Neural progenitor cell (in vitro differentiated cells): ENCODE measurements at regions not wholly inside any gene's neighbourhood (a gene's known extent, or its start where the extent isn't known, plus 50 kb on each side); places are given as distances from the start of the nearest gene placed in this dataset.

ENCODE experiments used
- DNase-seq: peaks from one replicate; pipeline ENCODE4 v3.0.0-alpha.2; 2016; ENCODE audit warnings: low spot score
- H2AFZ ChIP-seq: fragments of 200-600 bp; sonication (generic); replicated peaks from 2 replicates; pipeline ENCODE4 v1.6.1; 2016; ENCODE audit warnings: antibody characterized with exemption
- H3F3A ChIP-seq: fragments of 200-600 bp; sonication (generic); 2 replicates; pipeline ENCODE4 v1.6.1; 2016; ENCODE audit warnings: antibody characterized with exemption, low read depth
- H3K27ac ChIP-seq: fragments of 200-600 bp; sonication (generic); 2 replicates; pipeline ENCODE4 v1.5.1; 2016; ENCODE audit warnings: mild to moderate bottlenecking
- H3K27me3 ChIP-seq: fragments of 200-600 bp; sonication (generic); 2 replicates; pipeline ENCODE4 v1.6.1; 2016; ENCODE audit warnings: mild to moderate bottlenecking, moderate library complexity
- H3K36me3 ChIP-seq: fragments of 200-600 bp; sonication (generic); 2 replicates; pipeline ENCODE4 v1.5.1; 2016
- H3K4me1 ChIP-seq: fragments of 200-600 bp; sonication (generic); 2 replicates; pipeline ENCODE4 v1.6.1; 2016; ENCODE audit warnings: mixed run types
- H3K4me2 ChIP-seq: fragments of 200-600 bp; sonication (generic); 2 replicates; pipeline ENCODE4 v1.6.1; 2016
- H3K4me3 ChIP-seq: fragments of 200-600 bp; sonication (generic); 2 replicates; pipeline ENCODE4 v1.5.1; 2016
- H3K79me2 ChIP-seq: fragments of 200-600 bp; sonication (generic); 2 replicates; pipeline ENCODE4 v1.6.1; 2016; ENCODE audit warnings: low read depth
- H3K9ac ChIP-seq: fragments of 200-600 bp; sonication (generic); 2 replicates; pipeline ENCODE4 v1.6.1; 2016
- H3K9me3 ChIP-seq: fragments of 200-600 bp; sonication (generic); 2 replicates; pipeline ENCODE4 v1.5.1; 2016; ENCODE audit warnings: low read depth
- H4K20me1 ChIP-seq: fragments of 200-600 bp; sonication (generic); 2 replicates; pipeline ENCODE4 v1.6.1; 2016; ENCODE audit warnings: low read depth
- H3K27ac Mint-ChIP-seq: 3 replicates; pipeline ENCODE4 v1.8.0; 2021; ENCODE audit warnings: mixed read lengths
- H3K27me3 Mint-ChIP-seq: 2 replicates; pipeline ENCODE4 v1.8.0; 2022; ENCODE audit warnings: low read depth, mild to moderate bottlenecking, inconsistent platforms, moderate library complexity, mixed read lengths; ENCODE audit not compliant: insufficient read depth
- H3K36me3 Mint-ChIP-seq: 3 replicates; pipeline ENCODE4 v1.8.0; 2021; ENCODE audit warnings: mixed read lengths
- H3K4me1 Mint-ChIP-seq: 3 replicates; pipeline ENCODE4 v1.8.0; 2021; ENCODE audit warnings: mixed read lengths
- H3K4me3 Mint-ChIP-seq: 3 replicates; pipeline ENCODE4 v1.8.0; 2021; ENCODE audit warnings: mild to moderate bottlenecking, moderate library complexity, mixed read lengths
- H3K9me3 Mint-ChIP-seq: 3 replicates; pipeline ENCODE4 v1.8.0; 2020; ENCODE audit warnings: mixed read lengths
- CTCF ChIP-seq: fragments of 200-600 bp; sonication (generic); IDR thresholded peaks from 2 replicates; pipeline ENCODE4 v1.5.1; 2017; ENCODE audit warnings: antibody characterized with exemption, mild to moderate bottlenecking
- EZH2 ChIP-seq: fragments of 200-600 bp; sonication (generic); IDR thresholded peaks from 2 replicates; pipeline ENCODE4 v1.6.1; 2017; ENCODE audit warnings: antibody characterized with exemption, mild to moderate bottlenecking, moderate library complexity
- EZH2phosphoT487 ChIP-seq: fragments of 200-600 bp; sonication (generic); IDR thresholded peaks from 2 replicates; pipeline ENCODE4 v1.6.1; 2017; ENCODE audit warnings: antibody characterized with exemption

GRCh38 chr3:178916223-178916622 is 155.4 kb downstream of the ZMAT3 start:
- no peaks in the 10 kb centered on the region for H3K36me3 Mint-ChIP-seq
- peaks cover 19% of the 10 kb centered on the region for H3K9me3 Mint-ChIP-seq
- no peak for TF ChIP-seq EZH2
- TF ChIP-seq EZH2phosphoT487: no peak
- no peak for TF ChIP-seq CTCF

GRCh38 chr3:178915365-178915764 is 156.2 kb downstream of the ZMAT3 start:
- no peaks in the 10 kb centered on the region for H3K36me3 ChIP-seq
- TF ChIP-seq EZH2phosphoT487 (no peak), EZH2 (no peak), CTCF (no peak)
- peaks cover 19% of the 10 kb centered on the region for H3K9me3 Mint-ChIP-seq
- H2AFZ ChIP-seq: no peak overlapping the region
- H4K20me1 ChIP-seq: no peaks in the 10 kb centered on the region
- no peaks in the 10 kb centered on the region for H3K27me3 Mint-ChIP-seq
- H3K36me3 Mint-ChIP-seq: no peaks in the 10 kb centered on the region
- no peaks in the 10 kb centered on the region for H3K79me2 ChIP-seq
- H3K9me3 ChIP-seq: no peaks in the 10 kb centered on the region
- no peak overlapping the region for H3K4me2 ChIP-seq
- no peak overlapping the region for H3K4me3 ChIP-seq
- no peak overlapping the region for H3K27ac Mint-ChIP-seq
- no peaks in the 10 kb centered on the region for H3K4me1 Mint-ChIP-seq
- no peak overlapping the region for H3K9ac ChIP-seq
- no peak overlapping the region for H3K27ac ChIP-seq
- H3F3A ChIP-seq: no peaks in the 10 kb centered on the region
- no peak overlapping the region for H3K4me3 Mint-ChIP-seq
- peaks cover 5% of the 10 kb centered on the region for H3K4me1 ChIP-seq
- no peak for DNase-seq
- H3K27me3 ChIP-seq: no peaks in the 10 kb centered on the region

More at GRCh38 chr3:178916223-178916622, 155.4 kb downstream of the ZMAT3 start:
- no peaks in the 10 kb centered on the region for H4K20me1 ChIP-seq
- no peaks in the 10 kb centered on the region for H3K36me3 ChIP-seq
- H3K27ac ChIP-seq: no peak overlapping the region
- no peak overlapping the region for H2AFZ ChIP-seq
- no peak overlapping the region for H3K9ac ChIP-seq
- Mint-ChIP-seq H3K27ac (no peak overlapping the region), H3K4me3 (no peak overlapping the region), H3K27me3 (no peaks in the 10 kb centered on the region), H3K4me1 (no peaks in the 10 kb centered on the region)
- no peaks in the 10 kb centered on the region for H3K79me2 ChIP-seq
- H3F3A ChIP-seq: no peaks in the 10 kb centered on the region
- H3K27me3 ChIP-seq: no peaks in the 10 kb centered on the region
- peaks cover 5% of the 10 kb centered on the region for H3K4me1 ChIP-seq
- no peak overlapping the region for H3K4me2 ChIP-seq
- no peak for DNase-seq
- no peaks in the 10 kb centered on the region for H3K9me3 ChIP-seq
- H3K4me3 ChIP-seq: no peak overlapping the region

GRCh38 chr3:178907081-178907480 is 164.5 kb downstream of the ZMAT3 start:
- DNase-seq: no peak
- Histone ChIP-seq H3K36me3 (no peaks in the 10 kb centered on the region), H3K9ac (no peak overlapping the region), H3K27me3 (no peaks in the 10 kb centered on the region), H4K20me1 (no peaks in the 10 kb centered on the region), H3K27ac (no peak overlapping the region), H3F3A (no peaks in the 10 kb centered on the region), H3K4me1 (no peaks in the 10 kb centered on the region), H3K9me3 (no peaks in the 10 kb centered on the region), H3K4me3 (no peak overlapping the region), H3K4me2 (no peak overlapping the region), H2AFZ (no peak overlapping the region), H3K79me2 (no peaks in the 10 kb centered on the region)
- H3K27ac Mint-ChIP-seq: no peak overlapping the region
- no peaks in the 10 kb centered on the region for H3K4me1 Mint-ChIP-seq
- H3K9me3 Mint-ChIP-seq: no peaks in the 10 kb centered on the region
- H3K36me3 Mint-ChIP-seq: no peaks in the 10 kb centered on the region
- H3K27me3 Mint-ChIP-seq: peaks cover 3% of the 10 kb centered on the region
- no peak overlapping the region for H3K4me3 Mint-ChIP-seq
- TF ChIP-seq EZH2phosphoT487: no peak
- no peak for TF ChIP-seq CTCF
- no peak for TF ChIP-seq EZH2

- no peak for DNase-seq
- Histone ChIP-seq H3K4me2 (no peak overlapping the region), H3K4me1 (no peaks in the 10 kb centered on the region), H3K27ac (no peak overlapping the region), H3K79me2 (no peaks in the 10 kb centered on the region), H3K9ac (no peak overlapping the region), H3K4me3 (no peak overlapping the region), H3K9me3 (no peaks in the 10 kb centered on the region), H3K27me3 (no peaks in the 10 kb centered on the region), H2AFZ (no peak overlapping the region), H3F3A (no peaks in the 10 kb centered on the region), H3K36me3 (no peaks in the 10 kb centered on the region), H4K20me1 (no peaks in the 10 kb centered on the region)
- Mint-ChIP-seq H3K9me3 (no peaks in the 10 kb centered on the region), H3K4me1 (no peaks in the 10 kb centered on the region), H3K36me3 (no peaks in the 10 kb centered on the region), H3K27ac (no peak overlapping the region), H3K27me3 (peaks cover 3% of the 10 kb centered on the region), H3K4me3 (no peak overlapping the region)
- no peak for TF ChIP-seq EZH2phosphoT487
- TF ChIP-seq EZH2: no peak
- no peak for TF ChIP-seq CTCF
These were observed 170.4 kb downstream of the ZMAT3 start for GRCh38 chr3:178901204-178901603.
